22Rv1 (cell line): ENCODE measurements at regions not wholly inside any gene's neighbourhood (a gene's known extent, or its start where the extent isn't known, plus 50 kb on each side); places are given as distances from the start of the nearest gene placed in this dataset.

Experiments used
- CTCF ChIP-seq: fragments of 450-650 bp; IDR thresholded peaks from 2 replicates; pipeline ENCODE4 v1.5.1; 2017; ENCODE audit warnings: mild to moderate bottlenecking
- ZFX ChIP-seq: fragments of 450-650 bp; IDR thresholded peaks from 2 replicates; pipeline ENCODE4 v1.6.1; 2017; ENCODE audit warnings: antibody characterized with exemption, borderline replicate concordance

- TF ChIP-seq CTCF: no peak
- TF ChIP-seq ZFX: no peak
Observed at GRCh38 chr12:91655966-91656365, 473.3 kb upstream of the DCN start.
